HEK293T (cell line): ENCODE measurements at regions not wholly inside any gene's neighbourhood (a gene's known extent, or its start where the extent isn't known, plus 50 kb on each side); places are given as distances from the start of the nearest gene placed in this dataset.

Experiments used
- ARNT ChIP-seq: fragments of 450-650 bp; IDR thresholded peaks from 2 replicates; pipeline ENCODE4 v1.6.1; 2017; ENCODE audit warnings: mild to moderate bottlenecking
- BHLHE40 ChIP-seq: fragments of 450-650 bp; IDR thresholded peaks from 2 replicates; pipeline ENCODE4 v1.6.1; 2016; ENCODE audit warnings: mild to moderate bottlenecking, moderate library complexity, borderline replicate concordance
- ELF4 ChIP-seq: fragments of 450-650 bp; IDR thresholded peaks from 2 replicates; pipeline ENCODE4 v1.6.1; 2017; ENCODE audit warnings: antibody characterized with exemption
- FOXA1 ChIP-seq: fragments of 450-650 bp; IDR thresholded peaks from 2 replicates; pipeline ENCODE4 v1.6.1; 2016; ENCODE audit warnings: mild to moderate bottlenecking
- FOXK2 ChIP-seq: fragments of 450-650 bp; IDR thresholded peaks from 2 replicates; pipeline ENCODE4 v1.6.1; 2016; ENCODE audit warnings: mild to moderate bottlenecking
- FOXM1 ChIP-seq: fragments of 450-650 bp; IDR thresholded peaks from 2 replicates; pipeline ENCODE4 v1.6.1; 2017; ENCODE audit warnings: mild to moderate bottlenecking, borderline replicate concordance
- L3MBTL2 ChIP-seq: fragments of 450-650 bp; conservative IDR thresholded peaks from 2 replicates; pipeline ENCODE4 v1.6.1; 2016; ENCODE audit warnings: mild to moderate bottlenecking
- LEF1 ChIP-seq: fragments of 450-650 bp; IDR thresholded peaks from 2 replicates; pipeline ENCODE4 v1.6.1; 2017; ENCODE audit warnings: mild to moderate bottlenecking, borderline replicate concordance
- NFRKB ChIP-seq: fragments of 450-650 bp; IDR thresholded peaks from 2 replicates; pipeline ENCODE4 v1.6.1; 2016; ENCODE audit warnings: mild to moderate bottlenecking, moderate library complexity
- PKNOX1 ChIP-seq: fragments of 450-650 bp; IDR thresholded peaks from 2 replicates; pipeline ENCODE4 v1.6.1; 2016
- SP1 ChIP-seq: fragments of 450-650 bp; IDR thresholded peaks from 2 replicates; pipeline ENCODE4 v1.6.1; 2017
- SUZ12 ChIP-seq: fragments of 450-650 bp; IDR thresholded peaks from 2 replicates; pipeline ENCODE4 v1.6.1; 2016; ENCODE audit warnings: mild to moderate bottlenecking
- TARDBP ChIP-seq: fragments of 450-650 bp; IDR thresholded peaks from 2 replicates; pipeline ENCODE4 v1.6.1; 2016
- ZNF384 ChIP-seq: fragments of 450-650 bp; IDR thresholded peaks from 2 replicates; pipeline ENCODE4 v1.6.1; 2016

- TF ChIP-seq PKNOX1 (no peak), FOXK2 (no peak), SP1 (no peak), LEF1 (no peak), FOXM1 (no peak), ZNF384 (no peak), SUZ12 (no peak), BHLHE40 (no peak), ARNT (no peak), ELF4 (no peak), L3MBTL2 (no peak), NFRKB (no peak), FOXA1 (no peak), TARDBP (no peak)
Measured at GRCh38 chr18:22773944-22774343, 159.2 kb upstream of the RBBP8 start.
